CD4-positive, alpha-beta T cell treated with Interleukin-4 for 4 hours (primary cell): ENCODE measurements at regions not wholly inside any gene's neighbourhood (a gene's known extent, or its start where the extent isn't known, plus 50 kb on each side); places are given as distances from the start of the nearest gene placed in this dataset.
"Not testable (repeated sequence)": the region's sequence is repeated elsewhere in the genome, so short reads cannot be mapped to it uniquely, and the experiment has no call there.

Experiments
- DNase-seq: peaks from one replicate; pipeline ENCODE4 v3.0.0-alpha.2; 2020

DNA sequence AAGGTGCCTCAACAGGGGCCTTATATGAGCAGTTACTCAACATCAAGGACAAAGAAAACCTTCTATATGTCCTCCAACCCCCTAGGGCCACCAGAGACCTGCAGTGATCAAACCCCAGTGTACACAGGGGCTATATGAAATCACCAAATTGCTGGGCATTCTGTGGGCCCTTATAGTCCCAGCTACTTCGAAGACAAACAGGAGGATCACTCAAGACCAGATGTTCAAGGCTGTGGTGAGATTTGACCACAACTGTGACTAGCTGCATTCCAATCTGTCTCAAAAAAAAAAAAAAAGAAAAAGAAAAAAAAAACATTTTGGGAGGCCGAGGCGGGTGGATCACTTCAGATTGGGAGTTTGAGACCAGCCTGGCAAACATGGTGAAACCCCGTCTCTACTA, 51.0 kb upstream of the PRB2 start:
- DNase-seq: no peak

DNA sequence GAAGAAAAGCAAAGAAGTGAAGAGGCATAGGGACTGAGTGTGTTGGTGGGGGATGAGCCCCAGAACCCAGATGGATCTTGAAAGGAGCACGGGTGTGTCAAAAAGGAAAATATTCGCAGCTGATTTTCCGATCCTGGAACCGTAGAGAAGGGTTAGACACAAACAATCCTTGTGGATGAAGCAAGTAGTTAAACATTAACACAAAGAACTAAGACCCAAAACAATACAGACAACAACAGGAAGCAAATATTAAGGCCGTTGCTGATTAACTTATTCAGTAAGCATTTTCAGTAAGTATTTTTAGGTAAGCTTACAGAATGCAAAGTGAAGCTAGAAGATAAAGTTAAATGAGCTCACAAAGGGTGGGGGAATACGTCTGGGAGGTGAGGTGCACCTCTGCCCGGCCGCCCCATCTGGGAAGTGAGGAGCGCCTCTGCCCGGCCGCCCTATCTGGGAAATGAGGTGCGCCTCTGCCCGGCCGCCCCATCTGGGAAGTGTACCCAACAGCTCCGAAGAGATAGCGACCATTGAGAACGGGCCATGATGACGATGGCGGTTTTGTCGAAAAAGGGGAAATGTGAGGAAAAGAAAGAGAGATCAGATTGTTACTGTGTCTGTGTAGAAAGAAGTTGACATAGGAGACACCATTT, 62.8 kb upstream of the PRB2 start:
- DNase-seq: no peak

DNA sequence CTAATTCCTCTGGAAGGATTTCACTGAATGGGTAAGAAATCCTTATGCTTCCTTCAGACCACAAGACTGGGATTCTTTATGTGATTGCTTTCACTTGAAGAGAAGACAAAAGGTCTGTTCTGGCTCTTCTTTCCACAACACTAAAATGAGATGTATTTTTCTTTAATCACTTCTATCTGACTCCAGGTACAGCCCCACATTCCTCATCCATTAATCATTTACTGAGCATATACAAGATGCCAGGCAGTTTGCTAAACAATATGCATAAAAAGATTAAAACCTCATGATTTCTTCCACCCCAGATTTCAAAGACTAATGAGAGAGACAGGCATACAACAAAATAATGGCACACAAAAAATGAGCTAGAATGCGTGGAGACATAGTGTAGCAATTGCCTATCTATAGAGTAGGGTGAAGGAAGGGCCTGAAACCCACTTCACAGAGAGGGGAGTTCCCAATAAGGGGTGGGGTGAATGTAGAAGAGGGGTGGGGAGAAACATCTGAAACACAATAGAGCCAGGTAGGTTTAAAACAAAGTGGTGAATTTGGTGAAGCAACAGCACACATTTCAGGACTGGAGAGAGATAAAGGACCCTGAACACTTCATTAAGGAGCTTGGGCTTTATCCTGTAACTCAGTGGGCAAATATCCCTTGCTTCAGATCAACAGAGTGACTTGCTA, 65.1 kb upstream of the PRB2 start:
- DNase-seq: no peak

DNA sequence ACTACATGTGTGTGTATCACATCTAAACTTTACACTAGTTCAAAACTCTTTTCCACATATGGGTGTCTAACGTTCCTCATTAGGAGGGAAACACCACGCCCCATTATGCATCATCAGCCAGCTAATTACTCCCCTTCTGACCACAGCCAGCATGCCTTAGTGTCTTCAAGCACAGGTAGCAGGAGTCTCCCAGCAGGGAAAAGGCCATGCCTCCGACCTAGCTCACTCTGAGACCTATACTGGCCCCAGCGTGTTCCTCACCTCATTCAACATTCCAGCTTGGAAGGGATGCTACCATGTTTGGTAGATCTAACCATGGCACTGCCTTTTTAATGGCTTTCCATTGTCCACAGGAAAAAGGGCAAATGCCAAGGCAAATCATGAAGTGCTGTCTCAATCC, 66.1 kb upstream of the PRB2 start:
- no peak for DNase-seq

DNA sequence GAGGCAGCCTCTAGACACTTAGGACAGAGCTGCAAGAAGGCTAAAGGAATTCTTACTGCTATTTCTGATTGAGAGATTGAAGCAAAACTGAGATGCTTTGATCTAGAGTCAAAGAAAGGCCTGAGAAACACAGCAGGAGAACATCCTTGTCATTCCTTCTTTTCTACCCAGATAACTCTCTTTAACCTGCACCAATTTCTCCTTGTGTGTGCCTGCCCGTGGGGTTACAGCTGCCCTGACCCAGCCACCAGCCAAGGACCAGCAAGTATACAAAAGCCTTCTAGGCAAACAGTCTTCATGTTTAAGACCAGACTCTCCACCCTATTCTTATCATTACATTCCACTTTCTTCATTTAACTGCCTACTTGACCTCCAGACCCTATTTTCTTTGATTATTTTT, 81.7 kb upstream of the PRB2 start:
- no peak for DNase-seq

- DNase-seq: no peak
Measured at GRCh38 chr12:11482955-11483354, 87.6 kb upstream of the PRB2 start.

GRCh38 chr12:11486623-11487444, 91.5 kb upstream of the PRB2 start:
- peak; percentile 83 for DNase-seq

DNA sequence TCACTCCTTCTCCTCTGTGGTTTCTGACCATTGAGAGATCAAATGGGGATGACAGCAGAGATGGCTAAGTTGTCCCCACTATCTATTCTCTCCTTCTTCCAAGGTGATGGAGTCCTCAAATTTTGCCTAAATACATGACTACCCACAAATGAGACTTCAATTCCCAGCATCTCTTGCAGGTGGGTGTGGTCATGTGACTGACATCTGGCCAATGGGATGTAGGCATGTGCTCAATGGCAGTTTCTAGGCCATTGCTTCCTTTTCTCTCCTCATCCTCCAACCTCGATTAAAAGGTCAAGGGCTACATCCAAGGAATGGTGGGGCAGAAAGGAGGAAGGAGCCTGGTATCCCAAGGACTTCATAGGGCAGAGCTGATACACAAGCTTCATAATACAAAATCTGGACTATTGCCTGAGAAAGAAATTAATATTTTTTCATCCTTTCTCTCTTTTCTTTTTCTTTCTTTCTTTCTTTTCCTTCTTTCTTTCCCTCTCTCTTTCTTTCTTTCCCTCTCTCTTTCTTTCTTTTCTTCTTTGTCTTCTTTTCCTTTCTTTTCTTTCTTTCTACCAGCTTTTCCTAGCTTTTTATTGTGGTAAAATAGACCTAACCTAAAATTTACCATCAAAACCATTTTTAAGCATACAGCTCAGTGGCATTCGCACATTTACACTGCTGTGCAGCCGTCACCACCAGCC, 100.9 kb upstream of the PRB2 start:
- DNase-seq: no peak

DNA sequence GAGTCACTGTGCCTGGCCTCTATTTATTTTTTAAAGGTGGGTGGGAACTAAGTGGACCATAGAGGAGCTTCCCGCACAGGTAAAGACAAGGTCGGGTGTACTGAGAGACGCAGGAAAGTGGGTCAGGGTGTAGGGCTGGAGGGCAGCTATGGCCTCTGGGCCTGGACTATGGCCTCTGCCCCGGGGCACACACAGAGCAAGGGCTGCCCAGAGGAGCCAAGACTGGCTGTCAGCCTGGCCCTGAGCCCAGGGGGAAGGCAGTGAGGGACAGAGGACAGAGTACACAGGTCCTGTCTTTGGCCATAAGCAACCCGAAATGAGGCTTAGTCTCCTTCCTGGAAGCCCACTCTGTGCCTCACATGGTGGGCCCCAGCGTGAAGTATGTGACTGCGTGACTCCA, 102.1 kb upstream of the PRB2 start:
- no peak for DNase-seq

DNA sequence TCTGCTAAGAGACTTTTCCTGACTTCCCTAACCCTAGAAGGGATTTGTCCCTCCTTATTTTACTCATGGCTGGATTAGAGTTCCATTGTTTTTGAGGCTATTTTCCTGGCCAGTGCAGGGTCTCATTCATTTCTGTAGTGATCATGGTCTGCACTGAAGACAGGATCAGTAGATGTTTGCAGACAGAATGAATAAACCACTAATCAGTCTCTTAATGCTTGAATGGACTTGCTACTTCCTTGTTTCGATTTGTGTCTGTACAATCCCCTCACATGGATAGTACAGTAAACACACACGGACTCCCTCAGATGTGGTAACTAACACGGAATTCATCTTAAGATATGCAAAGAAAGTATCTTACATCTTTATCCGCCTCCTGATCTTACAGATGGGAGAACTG, 102.6 kb upstream of the PRB2 start:
- DNase-seq: no peak

- not testable (repeated sequence) for DNase-seq
Measured at GRCh38 chr12:11498574-11498973, 103.2 kb upstream of the PRB2 start.

DNA sequence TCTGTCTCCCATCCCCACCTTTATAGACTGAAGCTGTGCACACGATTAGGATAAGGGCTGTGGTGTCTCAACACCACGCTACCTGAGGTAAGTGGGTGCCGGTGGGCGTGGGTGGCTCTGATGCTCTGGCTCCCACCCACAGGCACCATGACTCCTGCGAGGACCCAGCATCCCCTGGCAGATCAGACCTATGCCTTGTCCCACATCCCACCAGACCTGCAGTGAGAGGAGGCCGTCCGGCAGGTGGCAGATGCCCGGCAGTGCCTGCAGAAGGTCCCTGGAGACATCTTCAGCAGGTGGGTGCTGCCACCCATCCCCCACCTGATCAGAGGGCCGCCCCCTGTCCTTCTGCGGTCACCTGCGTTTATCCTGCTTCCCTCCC, 104.4 kb upstream of the PRB2 start:
- DNase-seq: no peak

GRCh38 chr12:11500188-11500860, 105.0 kb upstream of the PRB2 start:
- DNase-seq: peak; percentile 47

DNA sequence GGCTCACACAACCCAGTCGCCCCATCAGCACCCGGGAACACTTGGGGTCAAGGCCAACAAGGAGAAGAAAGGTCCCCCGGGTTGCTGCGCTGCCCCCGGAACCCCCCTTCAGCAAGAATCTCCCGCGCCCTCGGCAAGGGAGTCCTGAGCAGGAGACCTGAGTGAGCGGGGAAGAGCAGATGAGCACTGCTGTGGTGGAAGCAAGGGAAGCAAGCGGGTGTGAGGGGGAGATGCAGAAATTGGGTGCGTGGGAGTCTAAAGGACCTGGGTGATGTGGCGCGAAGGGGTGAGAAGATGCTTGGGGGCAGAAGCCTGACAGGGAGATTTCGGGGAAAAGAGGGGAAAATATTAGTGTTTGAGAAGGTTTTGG, 105.5 kb upstream of the PRB2 start:
- no peak for DNase-seq

DNA sequence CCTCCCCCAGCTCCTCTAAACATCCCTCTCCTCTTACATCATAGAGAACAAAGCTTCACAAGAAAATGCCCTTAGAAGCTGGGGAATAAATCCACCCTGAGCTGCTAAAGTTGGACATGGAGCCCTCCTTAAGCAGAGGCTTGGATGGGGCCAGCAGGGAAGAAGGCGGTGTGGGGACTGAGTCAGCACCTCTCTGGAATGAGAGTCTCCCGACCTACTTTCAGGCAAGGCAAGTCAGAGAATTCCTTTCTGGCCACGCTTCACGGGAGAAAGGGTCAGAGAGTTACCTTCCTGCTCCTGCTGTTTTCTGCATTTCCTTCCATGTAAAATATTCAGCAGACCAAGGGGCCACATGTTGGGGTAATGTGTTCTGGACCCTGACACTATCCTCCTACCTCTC, 113.3 kb upstream of the PRB2 start:
- no peak for DNase-seq

- DNase-seq: no peak
Measured at GRCh38 chr12:11509326-11509725, 114.0 kb upstream of the PRB2 start.

GRCh38 chr12:11510671-11511070, 115.3 kb upstream of the PRB2 start:
- no peak for DNase-seq

- DNase-seq: no peak
Measured at GRCh38 chr12:11513288-11513687, 117.9 kb upstream of the PRB2 start.

- no peak for DNase-seq
Measured at GRCh38 chr12:11517080-11517479, 121.7 kb upstream of the PRB2 start.

DNA sequence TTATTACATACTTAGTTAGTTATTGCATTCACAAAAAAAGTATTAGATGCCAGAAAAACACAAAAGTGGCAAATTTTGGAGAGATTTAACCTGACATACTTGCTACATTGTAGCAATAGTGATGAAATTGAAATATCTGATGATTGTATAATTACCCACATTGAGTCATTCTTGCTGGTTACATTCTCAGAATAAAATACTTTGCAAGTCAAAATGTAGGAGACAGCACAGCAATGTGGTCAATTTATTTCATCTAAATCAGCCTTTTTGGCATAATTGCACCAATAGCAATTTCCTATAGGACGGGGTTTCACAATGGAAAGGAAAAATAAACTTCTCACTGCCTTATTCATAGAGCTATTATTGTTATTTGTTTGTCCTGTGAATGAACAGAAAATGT, 125.0 kb upstream of the ETV6 start:
- DNase-seq: no peak

DNA sequence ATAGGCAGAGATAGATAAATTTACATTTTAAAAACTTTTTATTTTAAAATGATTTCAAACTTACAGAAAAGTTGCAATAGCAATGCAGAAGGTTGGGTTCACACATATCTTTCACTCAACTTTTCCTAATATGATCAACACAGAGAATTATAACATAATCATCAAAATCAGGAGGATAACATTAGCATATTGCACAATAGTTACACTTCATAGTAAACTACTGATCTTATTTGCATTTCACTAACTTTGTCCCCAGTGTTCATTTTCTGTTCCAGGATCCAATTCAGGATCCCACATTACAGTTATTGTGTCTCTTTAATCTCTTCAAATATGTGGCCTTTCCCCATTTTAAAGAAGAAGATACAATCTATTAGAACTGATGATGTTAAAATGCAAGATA, 115.4 kb upstream of the ETV6 start:
- no peak for DNase-seq

DNA sequence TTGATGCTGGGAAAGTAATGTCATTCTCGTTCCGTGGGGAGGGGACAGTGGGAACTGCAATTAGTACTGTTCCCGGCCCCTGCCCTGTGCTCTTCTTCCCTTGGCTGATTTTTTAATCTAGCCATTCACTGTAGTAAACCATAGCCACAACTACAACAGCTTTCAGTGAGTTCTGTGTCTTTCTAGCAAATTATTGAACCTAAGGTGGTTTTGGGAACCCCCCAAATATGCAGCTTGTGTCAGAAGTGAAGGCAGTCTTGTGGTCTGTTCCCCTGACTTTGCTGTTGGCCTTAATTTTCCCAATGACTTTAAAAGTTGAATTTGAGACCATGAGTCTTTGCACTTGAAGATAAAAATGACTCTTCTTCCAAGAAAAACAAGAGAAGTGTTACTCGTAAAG, 114.3 kb upstream of the ETV6 start:
- no peak for DNase-seq

DNA sequence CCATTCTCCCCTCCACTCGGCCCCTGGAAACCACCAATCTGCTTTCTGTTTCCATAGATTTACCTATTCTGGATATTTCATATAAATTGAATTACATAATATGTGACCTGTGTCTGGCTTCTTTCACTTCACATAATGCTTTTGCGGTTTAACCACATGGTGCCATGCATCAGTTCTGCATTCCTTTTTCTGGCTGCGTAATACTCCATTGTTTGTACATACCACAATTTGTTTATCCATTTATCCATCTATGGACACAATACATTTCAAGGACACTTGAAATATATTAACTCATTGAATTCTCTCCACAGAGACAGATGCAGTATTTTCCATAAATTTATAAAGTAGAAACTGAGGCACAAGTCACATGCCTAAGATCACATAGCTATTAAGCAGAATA, 110.3 kb upstream of the ETV6 start:
- no peak for DNase-seq
